NT2/D1 (cell line): ENCODE measurements at regions not wholly inside any gene's neighbourhood (a gene's known extent, or its start where the extent isn't known, plus 50 kb on each side); places are given as distances from the start of the nearest gene placed in this dataset.

Experiments
- SUZ12 ChIP-seq: IDR thresholded peaks from 2 replicates; pipeline ENCODE4 v1.6.1; 2011; ENCODE audit not compliant: insufficient read length, insufficient read depth; ENCODE audit errors: extremely low read depth
- YY1 ChIP-seq: IDR thresholded peaks from 2 replicates; pipeline ENCODE4 v1.6.1; 2011; ENCODE audit not compliant: insufficient read length, insufficient read depth
- ZNF274 ChIP-seq: IDR thresholded peaks from 2 replicates; pipeline ENCODE4 v1.6.1; 2011; ENCODE audit warnings: mild to moderate bottlenecking, low read depth, low read length

DNA sequence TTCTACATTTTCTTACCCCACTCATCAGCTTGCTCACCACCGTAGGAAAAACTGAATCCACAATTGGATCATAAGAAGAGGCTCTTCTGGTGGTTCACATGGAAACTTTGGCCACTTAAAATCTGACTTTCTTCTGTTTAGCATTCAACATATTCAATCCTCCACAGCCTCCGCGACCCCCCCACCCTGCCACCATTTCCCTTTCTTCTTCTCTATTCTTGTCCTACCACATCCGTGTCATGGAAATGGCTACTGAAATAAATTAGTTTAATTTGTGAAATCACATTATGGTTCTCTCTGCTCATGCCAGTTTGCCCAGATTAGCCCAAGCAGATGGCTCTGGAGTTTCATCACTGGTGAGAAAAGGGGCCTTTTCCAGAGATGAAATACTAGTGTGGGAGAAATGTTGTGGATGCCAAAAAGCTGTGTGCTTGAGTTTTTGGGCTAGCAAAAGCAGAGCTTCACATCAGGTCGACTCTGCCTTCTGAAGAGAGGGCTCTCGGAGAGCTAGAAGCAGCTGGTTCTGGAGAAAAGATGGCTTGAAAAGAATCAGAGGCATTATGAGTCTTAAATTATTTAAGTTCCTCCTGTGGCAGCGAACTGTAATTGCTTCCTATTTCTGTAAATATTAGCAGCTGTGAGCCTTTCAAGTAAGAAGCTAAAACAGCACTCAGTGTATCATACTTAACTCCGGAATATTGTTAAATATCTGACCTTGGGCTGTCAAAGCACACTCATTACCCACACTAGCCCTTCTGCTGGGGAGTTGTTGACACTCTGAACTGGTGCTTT, 107.1 kb downstream of the MAT2B start:
- TF ChIP-seq ZNF274 (no peak), YY1 (no peak), SUZ12 (no peak)
